SK-N-SH treated with all-trans-retinoic acid at 6 μM for 48 hours (cell line): ENCODE measurements at regions not wholly inside any gene's neighbourhood (a gene's known extent, or its start where the extent isn't known, plus 50 kb on each side); places are given as distances from the start of the nearest gene placed in this dataset.
A peak's percentile ranks its signal among the peaks of the same experiment; 100 is the strongest.

Experiments
- ATAC-seq: fragments of 200-7000 bp; cut with Tn5 transposase; 3 replicates; pipeline ENCODE4 v1.9.1; 2020; ENCODE audit warnings: mild to moderate bottlenecking, moderate library complexity
- BACH2 ChIP-seq: fragments of 250-450 bp; sonication (Bioruptor Pico); IDR thresholded peaks from 2 replicates; pipeline ENCODE4 v1.9.0; 2021; ENCODE audit warnings: mild to moderate bottlenecking, borderline replicate concordance
- CREB5 ChIP-seq: fragments of 250-450 bp; sonication (Bioruptor Pico); IDR thresholded peaks from 2 replicates; pipeline ENCODE4 v1.5.1; 2020; ENCODE audit warnings: low read depth, mild to moderate bottlenecking, moderate library complexity
- CSDC2 ChIP-seq: fragments of 250-450 bp; sonication (Bioruptor Pico); IDR thresholded peaks from 2 replicates; pipeline ENCODE4 v1.5.0; 2020; ENCODE audit warnings: mild to moderate bottlenecking, moderate library complexity
- CSRNP3 ChIP-seq: fragments of 250-450 bp; sonication (Bioruptor Pico); IDR thresholded peaks from 2 replicates; pipeline ENCODE4 v1.5.1; 2021; ENCODE audit warnings: mild to moderate bottlenecking, moderate library complexity
- ESRRG ChIP-seq: fragments of 250-450 bp; sonication (Bioruptor Pico); IDR thresholded peaks from 2 replicates; pipeline ENCODE4 v1.6.1; 2021; ENCODE audit warnings: mild to moderate bottlenecking
- GLIS3 ChIP-seq: fragments of 250-450 bp; sonication (Bioruptor Pico); IDR thresholded peaks from 2 replicates; pipeline ENCODE4 v1.5.0; 2020; ENCODE audit warnings: mild to moderate bottlenecking, moderate library complexity
- OSR1 ChIP-seq: fragments of 250-450 bp; sonication (Bioruptor Pico); IDR thresholded peaks from 2 replicates; pipeline ENCODE4 v1.8.0; 2022; ENCODE audit warnings: moderate library complexity, mild to moderate bottlenecking, inconsistent platforms
- PATZ1 ChIP-seq: fragments of 250-450 bp; sonication (Bioruptor Pico); IDR thresholded peaks from 2 replicates; pipeline ENCODE4 v1.8.0; 2020; ENCODE audit warnings: mild to moderate bottlenecking, moderate library complexity, borderline replicate concordance
- POU6F1 ChIP-seq: fragments of 250-450 bp; sonication (Bioruptor Pico); IDR thresholded peaks from 2 replicates; pipeline ENCODE4 v1.8.0; 2021; ENCODE audit warnings: low read depth, mild to moderate bottlenecking, moderate library complexity, borderline replicate concordance
- SNAI2 ChIP-seq: fragments of 250-450 bp; sonication (Bioruptor Pico); IDR thresholded peaks from 2 replicates; pipeline ENCODE4 v1.5.0; 2020; ENCODE audit warnings: mild to moderate bottlenecking, moderate library complexity
- TCF4 ChIP-seq: fragments of 250-450 bp; sonication (Bioruptor Pico); IDR thresholded peaks from 2 replicates; pipeline ENCODE4 v1.8.0; 2021; ENCODE audit warnings: mild to moderate bottlenecking, moderate library complexity, borderline replicate concordance
- TOX ChIP-seq: fragments of 250-450 bp; sonication (Bioruptor Pico); IDR thresholded peaks from 2 replicates; pipeline ENCODE4 v1.8.0; 2021; ENCODE audit warnings: mild to moderate bottlenecking, moderate library complexity, borderline replicate concordance
- TSHZ2 ChIP-seq: fragments of 250-450 bp; sonication (Bioruptor Pico); IDR thresholded peaks from 2 replicates; pipeline ENCODE4 v1.5.0; 2020; ENCODE audit warnings: mild to moderate bottlenecking, moderate library complexity
- ZFP3 ChIP-seq: fragments of 250-450 bp; sonication (Bioruptor Pico); IDR thresholded peaks from 2 replicates; pipeline ENCODE4 v1.5.0; 2020; ENCODE audit warnings: mild to moderate bottlenecking, moderate library complexity
- ZNF565 ChIP-seq: fragments of 450-650 bp; formaldehyde crosslinking; conservative IDR thresholded peaks from 2 replicates; pipeline ENCODE4 v1.5.0; 2020; ENCODE audit warnings: low read depth, mild to moderate bottlenecking, moderate library complexity
- ZNF70 ChIP-seq: fragments of 450-650 bp; formaldehyde crosslinking; IDR thresholded peaks from 2 replicates; pipeline ENCODE4 v1.5.0; 2020; ENCODE audit warnings: mild to moderate bottlenecking, moderate library complexity
- ZNF8 ChIP-seq: fragments of 450-650 bp; formaldehyde crosslinking; IDR thresholded peaks from 2 replicates; pipeline ENCODE4 v1.5.0; 2020; ENCODE audit warnings: mild to moderate bottlenecking, moderate library complexity

GRCh38 chr10:78691301-78692030, 377.3 kb upstream of the ZMIZ1 start:
- no peak for ATAC-seq

GRCh38 chr10:78692071-78692470, 376.7 kb upstream of the ZMIZ1 start:
- ATAC-seq, result no peak
- no peak for TF ChIP-seq ESRRG
- TF ChIP-seq ZNF8, result no peak
- TF ChIP-seq CSRNP3 (CRISPR knock-in tag), result no peak
- TF ChIP-seq TSHZ2 (CRISPR knock-in tag), result no peak
- TF ChIP-seq OSR1 (CRISPR knock-in tag), result no peak

More at GRCh38 chr10:78691301-78692030, 377.3 kb upstream of the ZMIZ1 start:
- TF ChIP-seq ZNF70, result peak; percentile 91
- no peak for TF ChIP-seq ZFP3 (CRISPR knock-in tag)
- TF ChIP-seq, all 23 proteins: peak for 1

GRCh38 chr10:78695846-78696245, 372.9 kb upstream of the ZMIZ1 start:
- TF ChIP-seq OSR1 (CRISPR knock-in tag) (no peak), ZNF70 (no peak), TOX (no peak), SNAI2 (CRISPR knock-in tag) (no peak), ESRRG (no peak), TCF4 (no peak), BACH2 (no peak), ZNF565 (CRISPR knock-in tag) (no peak), PATZ1 (CRISPR knock-in tag) (no peak), CSRNP3 (CRISPR knock-in tag) (no peak), GLIS3 (CRISPR knock-in tag) (no peak), POU6F1 (CRISPR knock-in tag) (no peak)
- no peak for ATAC-seq

- no peak for ATAC-seq
- TF ChIP-seq POU6F1 (CRISPR knock-in tag) (no peak), CSDC2 (CRISPR knock-in tag) (no peak), ZNF8 (no peak), CREB5 (CRISPR knock-in tag) (no peak), TCF4 (no peak), ZFP3 (CRISPR knock-in tag) (no peak), CSRNP3 (CRISPR knock-in tag) (no peak)
Measured at GRCh38 chr10:78696791-78697395, 371.9 kb upstream of the ZMIZ1 start.
